ENCODE measurements at regions not wholly inside any gene's neighbourhood (a gene's known extent, or its start where the extent isn't known, plus 50 kb on each side); places are given as distances from the start of the nearest gene placed in this dataset.

DNA sequence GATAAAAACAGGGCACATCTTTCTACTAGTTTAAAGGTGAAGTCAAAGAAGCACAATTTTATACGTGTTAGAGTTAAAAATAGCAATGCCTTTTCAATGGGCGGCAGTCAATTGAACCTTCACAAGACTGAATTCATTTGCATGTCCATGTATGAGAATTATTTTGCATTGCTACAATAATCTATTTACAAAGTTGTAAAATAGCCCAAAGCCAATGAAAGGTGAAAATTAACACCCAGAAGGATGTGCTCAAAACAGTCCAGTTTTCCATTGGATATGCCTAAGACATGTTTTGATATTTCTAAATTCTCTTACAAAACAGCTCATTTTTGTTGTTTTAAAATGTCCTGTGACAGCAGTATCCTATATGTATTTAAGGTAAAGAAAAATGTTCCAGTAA lies 425.1 kb upstream of the SYT4 start:
- no peak overlapping the region for H3K4ac ChIP-seq (ENCODE audit: low read depth, low read length)
- H3K36me3 ChIP-seq (ENCODE audit: control insufficient read depth in 1 of 2, insufficient read depth in 2 of 2, low read length in 2 of 2): no peaks in the 10 kb centered on the region
- H3K9me3 ChIP-seq (ENCODE audit: insufficient read depth, low read depth, low read length): no peaks in the 10 kb centered on the region
- H2BK120ac ChIP-seq (ENCODE audit: insufficient read depth, low read length, poor library complexity): no peak overlapping the region
- no peaks in the 10 kb centered on the region for H3K4me1 ChIP-seq (ENCODE audit: control insufficient read depth in 1 of 2, insufficient read depth in 2 of 2, low read length in 2 of 2)
- H3K79me1 ChIP-seq (ENCODE audit: low read length): no peaks in the 10 kb centered on the region
- H3K23ac ChIP-seq (ENCODE audit: low read length): no peak overlapping the region
- no peak overlapping the region for H4K8ac ChIP-seq (ENCODE audit: low read depth, low read length)
- H3K9ac ChIP-seq (ENCODE audit: low read length): no peak overlapping the region
- H2BK5ac ChIP-seq (ENCODE audit: low read depth, low read length, poor library complexity): no peak overlapping the region
- H4K12ac ChIP-seq (ENCODE audit: low read depth, low read length): no peak overlapping the region
- H3K79me2 ChIP-seq (ENCODE audit: control insufficient read depth, insufficient read depth, low read length, poor library complexity): no peaks in the 10 kb centered on the region
- DNase-seq: no peak
- H3K14ac ChIP-seq (ENCODE audit: low read length): no peak overlapping the region
- H3K18ac ChIP-seq (ENCODE audit: low read length): no peak overlapping the region
- no peak overlapping the region for H3K4me2 ChIP-seq (ENCODE audit: low read length)
- no peak overlapping the region for H2AFZ ChIP-seq (ENCODE audit: insufficient read depth, low read length, poor library complexity)
- H3K27me3 ChIP-seq (ENCODE audit: insufficient read depth, low read length): no peaks in the 10 kb centered on the region
- no peak overlapping the region for H3K27ac ChIP-seq (ENCODE audit: low read depth, low read length)
- H4K91ac ChIP-seq (ENCODE audit: low read depth, low read length): no peak overlapping the region
- no CpG with 5 or more reads among the region's 2 CpGs for WGBS (ENCODE audit: extremely low coverage, insufficient coverage, insufficient read length)
- H2BK12ac ChIP-seq (ENCODE audit: low read length): no peak overlapping the region
- no peak overlapping the region for H2AK5ac ChIP-seq (ENCODE audit: low read length)
- no peak overlapping the region for H3K4me3 ChIP-seq (ENCODE audit: low read depth, low read length)

GRCh38 chr18:43703050-43703449 lies 425.8 kb upstream of the SYT4 start:
- Histone ChIP-seq H4K91ac (ENCODE audit: low read depth, low read length) (no peak overlapping the region), H3K27ac (ENCODE audit: low read depth, low read length) (no peak overlapping the region), H2BK5ac (ENCODE audit: low read depth, low read length, poor library complexity) (no peak overlapping the region), H3K4me1 (ENCODE audit: control insufficient read depth in 1 of 2, insufficient read depth in 2 of 2, low read length in 2 of 2) (no peaks in the 10 kb centered on the region), H3K36me3 (ENCODE audit: control insufficient read depth in 1 of 2, insufficient read depth in 2 of 2, low read length in 2 of 2) (no peaks in the 10 kb centered on the region), H3K18ac (ENCODE audit: low read length) (no peak overlapping the region), H3K14ac (ENCODE audit: low read length) (no peak overlapping the region), H3K9me3 (ENCODE audit: insufficient read depth, low read depth, low read length) (no peaks in the 10 kb centered on the region), H2AK5ac (ENCODE audit: low read length) (no peak overlapping the region), H2BK120ac (ENCODE audit: insufficient read depth, low read length, poor library complexity) (no peak overlapping the region), H3K79me2 (ENCODE audit: control insufficient read depth, insufficient read depth, low read length, poor library complexity) (no peaks in the 10 kb centered on the region), H3K4ac (ENCODE audit: low read depth, low read length) (no peak overlapping the region), H4K12ac (ENCODE audit: low read depth, low read length) (no peak overlapping the region), H3K4me2 (ENCODE audit: low read length) (no peak overlapping the region), H4K8ac (ENCODE audit: low read depth, low read length) (no peak overlapping the region), H3K23ac (ENCODE audit: low read length) (no peak overlapping the region), H3K4me3 (ENCODE audit: low read depth, low read length) (no peak overlapping the region), H2AFZ (ENCODE audit: insufficient read depth, low read length, poor library complexity) (no peak overlapping the region), H3K79me1 (ENCODE audit: low read length) (no peaks in the 10 kb centered on the region), H3K9ac (ENCODE audit: low read length) (no peak overlapping the region), H2BK12ac (ENCODE audit: low read length) (no peak overlapping the region), H3K27me3 (ENCODE audit: insufficient read depth, low read length) (no peaks in the 10 kb centered on the region)
- DNase-seq: peak in 1 of 2 donors; percentile 62
- no CpG with 5 or more reads among the region's 2 CpGs for WGBS (ENCODE audit: extremely low coverage, insufficient coverage, insufficient read length)

DNA sequence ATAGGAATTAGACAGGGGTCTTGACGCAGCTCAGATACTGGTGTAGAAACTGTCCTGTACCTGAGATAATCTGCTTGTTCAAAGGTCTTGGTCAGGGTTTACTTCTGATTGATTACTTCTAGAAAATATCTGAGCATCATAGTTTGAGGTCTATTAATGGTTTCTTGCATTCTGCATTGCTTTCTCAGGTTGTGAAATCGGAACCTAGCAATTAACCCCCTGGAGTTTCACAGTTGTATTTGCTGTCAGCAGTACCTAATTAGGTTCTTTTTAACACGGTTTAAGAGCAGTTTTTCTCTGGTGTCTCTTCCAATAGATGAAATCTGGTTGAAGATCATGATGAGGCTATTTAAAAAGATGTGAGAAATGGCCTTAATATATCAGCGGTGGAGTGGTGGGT lies 428.6 kb upstream of the SYT4 start:
- H3K4ac ChIP-seq (ENCODE audit: low read depth, low read length): no peak overlapping the region
- H3K27ac ChIP-seq (ENCODE audit: low read depth, low read length): no peak overlapping the region
- H2AFZ ChIP-seq (ENCODE audit: insufficient read depth, low read length, poor library complexity): no peak overlapping the region
- H3K23ac ChIP-seq (ENCODE audit: low read length): no peak overlapping the region
- H4K91ac ChIP-seq (ENCODE audit: low read depth, low read length): no peak overlapping the region
- no peaks in the 10 kb centered on the region for H3K79me2 ChIP-seq (ENCODE audit: control insufficient read depth, insufficient read depth, low read length, poor library complexity)
- no peaks in the 10 kb centered on the region for H3K9me3 ChIP-seq (ENCODE audit: insufficient read depth, low read depth, low read length)
- H3K36me3 ChIP-seq (ENCODE audit: control insufficient read depth in 1 of 2, insufficient read depth in 2 of 2, low read length in 2 of 2): no peaks in the 10 kb centered on the region
- no peaks in the 10 kb centered on the region for H3K79me1 ChIP-seq (ENCODE audit: low read length)
- no peak overlapping the region for H3K4me2 ChIP-seq (ENCODE audit: low read length)
- no peak overlapping the region for H3K9ac ChIP-seq (ENCODE audit: low read length)
- H3K18ac ChIP-seq (ENCODE audit: low read length): no peak overlapping the region
- WGBS (ENCODE audit: extremely low coverage, insufficient coverage, insufficient read length): no CpG with 5 or more reads among the region's 4 CpGs
- no peaks in the 10 kb centered on the region for H3K27me3 ChIP-seq (ENCODE audit: insufficient read depth, low read length)
- no peak overlapping the region for H2AK5ac ChIP-seq (ENCODE audit: low read length)
- no peak overlapping the region for H2BK12ac ChIP-seq (ENCODE audit: low read length)
- H3K4me1 ChIP-seq (ENCODE audit: control insufficient read depth in 1 of 2, insufficient read depth in 2 of 2, low read length in 2 of 2): no peaks in the 10 kb centered on the region
- H2BK5ac ChIP-seq (ENCODE audit: low read depth, low read length, poor library complexity): no peak overlapping the region
- H4K12ac ChIP-seq (ENCODE audit: low read depth, low read length): no peak overlapping the region
- no peak overlapping the region for H3K14ac ChIP-seq (ENCODE audit: low read length)
- H3K4me3 ChIP-seq (ENCODE audit: low read depth, low read length): no peak overlapping the region
- no peak for DNase-seq
- H4K8ac ChIP-seq (ENCODE audit: low read depth, low read length): no peak overlapping the region
- H2BK120ac ChIP-seq (ENCODE audit: insufficient read depth, low read length, poor library complexity): no peak overlapping the region

DNA sequence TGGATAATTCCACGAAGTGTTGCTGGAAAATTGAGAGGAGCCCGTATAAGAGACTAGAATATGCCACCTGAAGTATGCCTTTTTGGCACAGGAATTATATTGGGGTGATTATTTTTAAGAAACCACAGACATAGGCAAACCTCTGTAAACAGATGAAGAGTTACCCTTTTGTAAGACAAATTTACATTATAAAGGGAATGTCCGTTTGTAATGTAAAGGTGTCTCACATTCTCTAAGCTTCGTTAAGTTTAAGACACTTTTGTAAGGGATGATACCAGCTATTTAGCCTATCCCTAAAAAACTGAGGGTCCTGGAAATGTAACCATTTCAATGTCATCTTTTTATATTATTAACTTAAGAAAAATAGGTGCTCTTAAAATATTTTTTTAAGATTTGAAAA lies 432.8 kb upstream of the SYT4 start:
- H3K9me3 ChIP-seq (ENCODE audit: insufficient read depth, low read depth, low read length): no peaks in the 10 kb centered on the region
- H3K4ac ChIP-seq (ENCODE audit: low read depth, low read length): no peak overlapping the region
- no peak overlapping the region for H2AFZ ChIP-seq (ENCODE audit: insufficient read depth, low read length, poor library complexity)
- H2BK120ac ChIP-seq (ENCODE audit: insufficient read depth, low read length, poor library complexity): no peak overlapping the region
- H2BK5ac ChIP-seq (ENCODE audit: low read depth, low read length, poor library complexity): no peak overlapping the region
- H3K18ac ChIP-seq (ENCODE audit: low read length): no peak overlapping the region
- WGBS (ENCODE audit: extremely low coverage, insufficient coverage, insufficient read length): no CpG with 5 or more reads among the region's 4 CpGs
- H3K9ac ChIP-seq (ENCODE audit: low read length): no peak overlapping the region
- no peak overlapping the region for H4K8ac ChIP-seq (ENCODE audit: low read depth, low read length)
- no peaks in the 10 kb centered on the region for H3K4me1 ChIP-seq (ENCODE audit: control insufficient read depth in 1 of 2, insufficient read depth in 2 of 2, low read length in 2 of 2)
- H3K27ac ChIP-seq (ENCODE audit: low read depth, low read length): no peak overlapping the region
- no peak overlapping the region for H2BK12ac ChIP-seq (ENCODE audit: low read length)
- no peak overlapping the region for H3K4me2 ChIP-seq (ENCODE audit: low read length)
- no peak overlapping the region for H4K91ac ChIP-seq (ENCODE audit: low read depth, low read length)
- H3K79me2 ChIP-seq (ENCODE audit: control insufficient read depth, insufficient read depth, low read length, poor library complexity): no peaks in the 10 kb centered on the region
- H4K12ac ChIP-seq (ENCODE audit: low read depth, low read length): no peak overlapping the region
- no peaks in the 10 kb centered on the region for H3K36me3 ChIP-seq (ENCODE audit: control insufficient read depth in 1 of 2, insufficient read depth in 2 of 2, low read length in 2 of 2)
- no peaks in the 10 kb centered on the region for H3K79me1 ChIP-seq (ENCODE audit: low read length)
- H3K23ac ChIP-seq (ENCODE audit: low read length): no peak overlapping the region
- DNase-seq: no peak
- no peak overlapping the region for H3K4me3 ChIP-seq (ENCODE audit: low read depth, low read length)
- H3K14ac ChIP-seq (ENCODE audit: low read length): no peak overlapping the region
- no peaks in the 10 kb centered on the region for H3K27me3 ChIP-seq (ENCODE audit: insufficient read depth, low read length)
- no peak overlapping the region for H2AK5ac ChIP-seq (ENCODE audit: low read length)

All from trophoblast cell (in vitro differentiated cells and primary cell).